GM12872 (cell line): ENCODE measurements at regions not wholly inside any gene's neighbourhood (a gene's known extent, or its start where the extent isn't known, plus 50 kb on each side); places are given as distances from the start of the nearest gene placed in this dataset.

Experiments
- TF ChIP-seq, protein P1 (sequence below): IDR thresholded peaks from 3 replicates; pipeline ENCODE4 v1.5.1; 2011; ENCODE audit warnings: low read depth, mild to moderate bottlenecking, low read length, moderate library complexity; ENCODE audit not compliant: insufficient read depth

DNA sequence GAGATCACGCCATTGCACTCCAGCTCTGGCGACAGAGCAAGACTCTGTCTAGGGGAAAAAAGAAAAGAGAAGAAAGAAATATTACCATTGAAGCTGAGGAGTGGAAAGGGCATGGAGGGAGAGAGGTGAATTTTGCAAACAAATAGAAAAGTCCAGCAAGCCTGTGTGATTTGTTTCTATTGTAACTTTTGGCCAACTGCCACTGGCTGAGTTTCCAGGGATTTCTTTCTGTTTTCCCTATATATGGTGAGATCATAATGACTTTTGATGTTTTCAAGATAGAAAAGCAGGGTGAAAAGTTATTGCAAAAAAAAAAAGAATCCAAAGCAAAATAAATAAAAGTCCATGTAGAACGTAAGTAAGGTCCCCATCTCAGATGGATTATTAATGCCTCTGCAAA, 184.2 kb upstream of the RALGAPA2 start:
- TF ChIP-seq, protein P1, sequence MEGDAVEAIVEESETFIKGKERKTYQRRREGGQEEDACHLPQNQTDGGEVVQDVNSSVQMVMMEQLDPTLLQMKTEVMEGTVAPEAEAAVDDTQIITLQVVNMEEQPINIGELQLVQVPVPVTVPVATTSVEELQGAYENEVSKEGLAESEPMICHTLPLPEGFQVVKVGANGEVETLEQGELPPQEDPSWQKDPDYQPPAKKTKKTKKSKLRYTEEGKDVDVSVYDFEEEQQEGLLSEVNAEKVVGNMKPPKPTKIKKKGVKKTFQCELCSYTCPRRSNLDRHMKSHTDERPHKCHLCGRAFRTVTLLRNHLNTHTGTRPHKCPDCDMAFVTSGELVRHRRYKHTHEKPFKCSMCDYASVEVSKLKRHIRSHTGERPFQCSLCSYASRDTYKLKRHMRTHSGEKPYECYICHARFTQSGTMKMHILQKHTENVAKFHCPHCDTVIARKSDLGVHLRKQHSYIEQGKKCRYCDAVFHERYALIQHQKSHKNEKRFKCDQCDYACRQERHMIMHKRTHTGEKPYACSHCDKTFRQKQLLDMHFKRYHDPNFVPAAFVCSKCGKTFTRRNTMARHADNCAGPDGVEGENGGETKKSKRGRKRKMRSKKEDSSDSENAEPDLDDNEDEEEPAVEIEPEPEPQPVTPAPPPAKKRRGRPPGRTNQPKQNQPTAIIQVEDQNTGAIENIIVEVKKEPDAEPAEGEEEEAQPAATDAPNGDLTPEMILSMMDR, result no peak

DNA sequence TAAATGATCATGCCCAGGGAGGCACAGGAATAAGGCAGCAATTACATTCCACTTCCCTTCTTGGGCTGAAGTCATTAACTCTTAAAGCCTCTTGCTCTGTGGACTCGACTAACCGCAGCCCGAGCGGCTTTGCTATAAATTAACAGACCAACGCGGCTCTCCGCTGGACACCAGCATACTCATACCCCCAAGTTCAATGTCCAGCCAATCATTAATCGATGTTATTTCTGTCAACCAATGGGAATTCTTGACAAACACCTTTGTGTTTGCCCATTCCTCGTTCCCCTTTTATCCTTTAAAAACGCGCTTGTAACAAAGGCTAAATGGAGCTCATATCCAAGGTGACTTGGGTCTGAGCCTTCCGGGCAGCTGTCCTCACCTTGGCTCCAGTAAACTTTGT, 183.1 kb upstream of the RALGAPA2 start:
- TF ChIP-seq, protein P1, result no peak

DNA sequence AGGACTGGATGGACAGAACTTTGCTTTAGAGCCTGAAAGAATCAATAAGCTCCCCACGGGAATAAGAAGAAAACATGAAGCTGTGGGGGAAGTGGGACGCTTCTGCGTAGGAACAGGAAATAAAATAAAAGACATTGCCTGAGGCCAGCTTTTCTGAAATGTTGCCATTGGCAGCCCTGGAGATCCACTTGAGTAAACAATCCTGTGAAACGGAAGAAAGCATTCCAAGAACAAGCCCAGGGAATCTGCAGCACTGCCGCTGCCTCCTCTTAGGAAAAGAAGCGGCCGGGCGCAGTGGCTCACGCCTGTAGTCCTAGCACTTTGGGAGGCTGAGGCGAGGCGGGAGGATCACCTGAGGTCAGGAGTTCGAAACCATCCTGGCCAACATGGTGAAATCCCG, 182.3 kb upstream of the RALGAPA2 start:
- TF ChIP-seq, protein P1, result no peak

DNA sequence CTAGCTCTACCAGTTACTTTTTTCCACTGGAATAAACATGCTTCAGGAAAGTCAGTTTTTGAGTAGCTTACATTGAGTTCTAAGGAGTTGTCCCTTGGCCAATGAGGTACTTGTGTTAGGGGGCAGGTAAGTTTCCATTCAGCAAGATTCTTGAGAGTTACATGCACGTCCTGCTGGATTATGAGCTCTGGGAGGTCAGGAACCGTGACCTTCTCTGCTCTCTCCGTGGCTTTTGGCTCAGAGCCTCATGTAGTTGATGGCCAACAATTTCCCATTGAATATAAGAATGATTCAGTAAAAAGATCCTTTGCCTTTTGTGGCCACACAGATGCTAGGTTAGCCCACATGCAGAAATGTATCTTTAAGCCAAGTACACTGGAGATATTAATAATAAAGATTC, 181.8 kb upstream of the RALGAPA2 start:
- TF ChIP-seq, protein P1, result no peak

DNA sequence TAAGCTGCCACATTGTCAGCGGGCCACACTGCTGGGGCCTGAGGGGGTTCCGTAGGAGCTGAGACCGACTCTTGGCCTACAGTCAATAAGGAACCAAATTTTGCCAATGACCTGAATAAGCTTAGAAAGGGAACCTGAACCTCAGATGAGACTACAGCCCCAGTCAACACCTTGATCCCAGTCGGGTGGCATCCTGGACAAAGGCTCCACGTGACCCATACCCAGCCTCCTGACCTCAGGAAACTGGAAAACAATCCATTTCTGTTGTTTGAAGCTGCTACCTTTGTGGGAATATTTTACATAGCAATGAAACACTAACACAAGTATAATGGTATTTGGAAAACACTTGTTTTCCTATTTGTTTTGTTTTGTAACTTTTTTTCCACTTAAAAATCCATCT, 179.9 kb upstream of the RALGAPA2 start:
- TF ChIP-seq, protein P1, result no peak

DNA sequence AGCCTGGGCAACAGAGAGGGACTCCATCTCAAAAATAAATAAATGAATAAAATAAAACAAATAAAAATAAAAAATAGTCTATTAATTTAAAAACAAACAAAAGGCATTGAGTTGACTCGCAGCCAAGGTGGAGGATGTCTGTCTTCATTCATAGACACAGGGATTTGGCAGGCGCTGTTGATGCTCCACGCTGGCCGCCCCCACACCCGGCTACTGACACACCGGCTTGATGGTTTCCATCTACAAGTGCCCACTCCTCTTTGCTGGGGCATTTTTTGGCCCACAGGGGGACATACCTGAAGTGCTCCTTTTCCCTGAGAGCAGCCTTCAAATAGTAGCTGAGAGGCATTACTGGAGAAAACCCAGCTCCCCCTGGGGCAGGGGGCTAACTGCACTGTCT, 178.3 kb upstream of the RALGAPA2 start:
- TF ChIP-seq, protein P1, result no peak

DNA sequence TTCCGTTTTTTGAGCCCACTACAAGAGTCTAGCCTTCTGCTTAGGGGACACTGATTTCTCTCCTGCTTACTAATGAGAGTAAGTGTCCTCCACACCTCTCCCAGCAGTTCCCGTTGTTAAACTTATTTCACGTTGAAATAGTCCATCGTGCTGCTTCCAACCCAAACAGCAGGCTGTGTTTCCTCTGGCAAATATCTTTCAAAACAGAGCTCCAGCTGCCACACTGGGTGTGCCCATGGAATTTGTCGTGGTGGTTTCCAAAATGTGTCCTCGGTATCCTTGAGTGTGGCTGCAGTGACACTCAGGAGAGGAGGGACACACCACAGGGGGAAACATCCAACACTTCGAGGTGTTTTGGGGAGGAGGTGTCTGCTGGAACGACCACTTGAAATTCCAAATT, 176.5 kb upstream of the RALGAPA2 start:
- TF ChIP-seq, protein P1, result no peak

DNA sequence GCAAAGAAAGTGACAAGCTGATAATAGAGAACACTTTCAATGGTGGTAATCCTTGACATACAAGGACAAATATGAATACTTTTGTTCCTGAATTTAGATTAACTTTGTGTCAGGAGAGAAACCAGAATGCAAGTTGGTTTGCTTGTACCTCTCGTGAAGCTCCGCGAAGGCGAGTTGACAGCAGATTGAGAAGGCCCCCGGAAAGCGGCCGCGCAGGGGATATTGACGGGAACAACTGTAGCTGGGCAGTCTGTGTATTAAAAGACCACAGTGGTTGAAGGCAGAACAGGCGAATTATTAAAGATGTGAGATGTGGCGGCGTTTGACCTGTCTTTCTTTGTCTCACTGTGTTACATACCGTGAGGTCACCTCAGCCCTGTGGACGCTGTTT, 175.8 kb upstream of the RALGAPA2 start:
- TF ChIP-seq, protein P1, result no peak
